ENCODE measurements at regions not wholly inside any gene's neighbourhood (a gene's known extent, or its start where the extent isn't known, plus 50 kb on each side); places are given as distances from the start of the nearest gene placed in this dataset.

GRCh38 chr4:14583752-14584151, 418.5 kb upstream of the CPEB2 start:
- 86% methylated on average over 7 of the region's 7 CpGs for WGBS
- TF ChIP-seq CTCF (IDR thresholded peaks at IDR 0.05; ENCODE audit: low read depth, low read length, missing input control) = no peak
- TF ChIP-seq GABPA (IDR thresholded peaks at IDR 0.05 in 1 of 2, conservative IDR thresholded peaks at IDR 0.05 in 1 of 2) = no peak
- TF ChIP-seq RXRA (IDR thresholded peaks at IDR 0.05) = no peak
- no peak for TF ChIP-seq ATF3 (IDR thresholded peaks at IDR 0.05)
- no peak for TF ChIP-seq EGR1 (IDR thresholded peaks at IDR 0.05; ENCODE audit: low read depth in 2 of 2)
- TF ChIP-seq FOXA1 (IDR thresholded peaks at IDR 0.05) = no peak
- no peak for TF ChIP-seq HNF4A (conservative IDR thresholded peaks at IDR 0.05)
- TF ChIP-seq YY1 (IDR thresholded peaks at IDR 0.05) = no peak
- TF ChIP-seq HNF4G (IDR thresholded peaks at IDR 0.05) = no peak
- no peak for TF ChIP-seq FOXA2 (IDR thresholded peaks at IDR 0.05)
- no peak for TF ChIP-seq SP1 (IDR thresholded peaks at IDR 0.05)
- no peak for TF ChIP-seq MAX (IDR thresholded peaks at IDR 0.05)
- no peak for TF ChIP-seq REST (IDR thresholded peaks at IDR 0.05)
- no peak for TF ChIP-seq JUND (IDR thresholded peaks at IDR 0.05)
- no peak for TF ChIP-seq TAF1 (conservative IDR thresholded peaks at IDR 0.05)
- TF ChIP-seq RAD21 (IDR thresholded peaks at IDR 0.05) = no peak
- H3K4me3 ChIP-seq (ENCODE audit: low read depth in 1 of 3, low read length in 3 of 3) = no peak overlapping the region
- no peak overlapping the region for H3K9ac ChIP-seq (ENCODE audit: low read depth in 1 of 2, low read length in 2 of 2)
- no peak for DNase-seq (ENCODE audit: low spot score)
- no peaks in the 10 kb centered on the region for H3K4me1 ChIP-seq (ENCODE audit: control insufficient read depth in 4 of 4, insufficient read depth in 4 of 4, low read length in 3 of 4)
- no peak overlapping the region for H3K27ac ChIP-seq (ENCODE audit: low read depth in 1 of 2, low read length in 2 of 2)
- H3K36me3 ChIP-seq (ENCODE audit: control insufficient read depth in 4 of 4, insufficient read depth in 3 of 4, low read depth in 1 of 4, low read length in 3 of 4) = no peaks in the 10 kb centered on the region
- H3K9me3 ChIP-seq (ENCODE audit: control insufficient read depth in 4 of 4, low read length in 3 of 4) = no peaks in the 10 kb centered on the region
- H3K27me3 ChIP-seq (ENCODE audit: control insufficient read depth in 4 of 4, insufficient read depth in 4 of 4, low read length in 3 of 4) = no peaks in the 10 kb centered on the region

- 72% methylated on average over 2 of the region's 2 CpGs for WGBS
- TF ChIP-seq NR2F2 (IDR thresholded peaks at IDR 0.05) = no peak
- TF ChIP-seq HNF4A (conservative IDR thresholded peaks at IDR 0.05) = no peak
- Histone ChIP-seq H3K9ac (ENCODE audit: low read depth in 1 of 2, low read length in 2 of 2) (no peak overlapping the region), H3K9me3 (ENCODE audit: control insufficient read depth in 4 of 4, low read length in 3 of 4) (no peaks in the 10 kb centered on the region), H3K36me3 (ENCODE audit: control insufficient read depth in 4 of 4, insufficient read depth in 3 of 4, low read depth in 1 of 4, low read length in 3 of 4) (no peaks in the 10 kb centered on the region), H3K27ac (ENCODE audit: low read depth in 1 of 2, low read length in 2 of 2) (no peak overlapping the region), H3K4me1 (ENCODE audit: control insufficient read depth in 4 of 4, insufficient read depth in 4 of 4, low read length in 3 of 4) (no peaks in the 10 kb centered on the region), H3K4me3 (ENCODE audit: low read depth in 1 of 3, low read length in 3 of 3) (no peak overlapping the region), H3K27me3 (ENCODE audit: control insufficient read depth in 4 of 4, insufficient read depth in 4 of 4, low read length in 3 of 4) (no peaks in the 10 kb centered on the region)
- no peak for DNase-seq (ENCODE audit: low spot score)
Observed at GRCh38 chr4:14592950-14593349, 409.3 kb upstream of the CPEB2 start.

Data from liver (tissue), 8 donors.